GM12878 (cell line): ENCODE measurements at regions not wholly inside any gene's neighbourhood (a gene's known extent, or its start where the extent isn't known, plus 50 kb on each side); places are given as distances from the start of the nearest gene placed in this dataset.

Source experiments
- ETV6 ChIP-seq, 2 experiments: fragments of 450-650 bp in 1 of 2; IDR thresholded peaks in 1 of 2; conservative IDR thresholded peaks in 1 of 2; 2 replicates each; pipeline ENCODE4 v1.6.1; 2014; ENCODE audit warnings: antibody characterized with exemption in 1 of 2, borderline replicate concordance in 1 of 2, low read depth in 1 of 2, mild to moderate bottlenecking in 1 of 2, moderate library complexity in 1 of 2
- HDGF ChIP-seq: fragments of 450-650 bp; IDR thresholded peaks from 2 replicates; pipeline ENCODE4 v1.6.1; 2016; ENCODE audit warnings: antibody characterized with exemption
- MYC ChIP-seq: IDR thresholded peaks from 2 replicates; pipeline ENCODE4 v1.6.1; 2011; ENCODE audit warnings: mild to moderate bottlenecking, low read length, moderate library complexity, inconsistent platforms; ENCODE audit not compliant: insufficient read depth, insufficient replicate concordance, insufficient read length, severe bottlenecking
- POLR2AphosphoS2 ChIP-seq: IDR thresholded peaks from 2 replicates; pipeline ENCODE4 v1.6.1; 2011; ENCODE audit warnings: low read depth, mild to moderate bottlenecking, low read length, improper control_type of control experiment, moderate library complexity
- POLR2AphosphoS5 ChIP-seq: IDR thresholded peaks from 2 replicates; pipeline ENCODE4 v1.6.1; 2011; ENCODE audit warnings: mild to moderate bottlenecking, low read length, inconsistent platforms
- SUPT20H ChIP-seq: IDR thresholded peaks from 2 replicates; pipeline ENCODE4 v1.6.1; 2011; ENCODE audit warnings: low read depth, mild to moderate bottlenecking, low read length, moderate library complexity, borderline replicate concordance; ENCODE audit not compliant: control insufficient read depth
- TF ChIP-seq, protein P1 (sequence below), 3 experiments: IDR thresholded peaks in 2 of 3; conservative IDR thresholded peaks in 1 of 3; 2 replicates each; pipeline ENCODE4 v1.5.1; 2011; ENCODE audit warnings: low read depth in 3 of 3, low read length in 3 of 3, mild to moderate bottlenecking in 3 of 3, control low read depth in 2 of 3, moderate library complexity in 2 of 3, inconsistent platforms in 1 of 3, mixed read lengths in 1 of 3; ENCODE audit not compliant: control insufficient read depth in 2 of 3, insufficient read depth in 1 of 3; ENCODE audit errors: extremely low read depth in 1 of 3

DNA sequence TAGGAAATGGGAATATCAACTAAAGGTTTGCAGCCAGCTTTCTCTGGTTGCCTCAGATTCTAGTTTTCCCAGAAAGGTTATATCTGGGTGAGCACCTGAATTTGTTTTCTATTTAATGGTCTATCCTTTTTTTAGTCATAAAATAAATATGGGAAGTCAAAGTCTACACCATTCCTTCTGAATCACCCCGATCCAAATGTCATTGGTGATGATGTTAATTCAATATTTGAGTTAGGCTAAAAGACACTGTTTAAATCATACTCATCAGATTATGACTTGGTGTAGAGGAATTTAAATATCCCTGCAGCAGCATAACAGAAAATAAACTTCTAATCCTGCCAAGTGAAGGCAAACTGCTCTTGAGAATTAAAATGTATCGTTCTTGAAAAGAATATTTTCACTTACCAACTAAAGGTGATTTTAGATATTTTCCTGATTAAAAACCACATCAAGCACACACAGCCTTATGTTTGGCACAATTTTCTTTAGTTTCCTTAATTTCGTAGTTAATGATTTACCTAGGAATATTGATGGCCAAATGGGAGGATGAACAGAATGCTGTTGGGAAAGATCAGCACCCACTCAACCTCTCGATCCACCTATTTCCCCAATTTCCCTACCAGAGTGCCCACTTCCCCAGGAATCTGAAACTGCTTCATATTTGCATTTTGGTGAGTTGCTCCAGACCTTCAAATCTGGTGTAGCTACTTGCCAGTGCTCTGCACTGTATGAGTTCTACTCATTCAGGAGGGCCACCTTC, 103.1 kb upstream of the TSLP start:
- TF ChIP-seq HDGF (no peak), SUPT20H (no peak), POLR2AphosphoS2 (no peak), POLR2AphosphoS5 (no peak), ETV6 (conservative IDR thresholded peaks at IDR 0.05 in 1 of 2, IDR thresholded peaks at IDR 0.05 in 1 of 2; ENCODE audit: borderline replicate concordance in 1 of 2, low read depth in 1 of 2) (no peak), MYC (no peak)
- TF ChIP-seq, protein P1, sequence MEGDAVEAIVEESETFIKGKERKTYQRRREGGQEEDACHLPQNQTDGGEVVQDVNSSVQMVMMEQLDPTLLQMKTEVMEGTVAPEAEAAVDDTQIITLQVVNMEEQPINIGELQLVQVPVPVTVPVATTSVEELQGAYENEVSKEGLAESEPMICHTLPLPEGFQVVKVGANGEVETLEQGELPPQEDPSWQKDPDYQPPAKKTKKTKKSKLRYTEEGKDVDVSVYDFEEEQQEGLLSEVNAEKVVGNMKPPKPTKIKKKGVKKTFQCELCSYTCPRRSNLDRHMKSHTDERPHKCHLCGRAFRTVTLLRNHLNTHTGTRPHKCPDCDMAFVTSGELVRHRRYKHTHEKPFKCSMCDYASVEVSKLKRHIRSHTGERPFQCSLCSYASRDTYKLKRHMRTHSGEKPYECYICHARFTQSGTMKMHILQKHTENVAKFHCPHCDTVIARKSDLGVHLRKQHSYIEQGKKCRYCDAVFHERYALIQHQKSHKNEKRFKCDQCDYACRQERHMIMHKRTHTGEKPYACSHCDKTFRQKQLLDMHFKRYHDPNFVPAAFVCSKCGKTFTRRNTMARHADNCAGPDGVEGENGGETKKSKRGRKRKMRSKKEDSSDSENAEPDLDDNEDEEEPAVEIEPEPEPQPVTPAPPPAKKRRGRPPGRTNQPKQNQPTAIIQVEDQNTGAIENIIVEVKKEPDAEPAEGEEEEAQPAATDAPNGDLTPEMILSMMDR (IDR thresholded peaks at IDR 0.05 in 2 of 3, conservative IDR thresholded peaks at IDR 0.05 in 1 of 3; ENCODE audit: control insufficient read depth in 2 of 3, extremely low read depth in 1 of 3, insufficient read depth in 1 of 3, low read depth in 3 of 3, low read length in 3 of 3) = no peak
